ENCODE measurements at regions not wholly inside any gene's neighbourhood (a gene's known extent, or its start where the extent isn't known, plus 50 kb on each side); places are given as distances from the start of the nearest gene placed in this dataset.

- no peaks in the 10 kb centered on the region for H3K9me3 ChIP-seq (ENCODE audit: low read depth, low read length, poor library complexity, severe bottlenecking)
- no peak for TF ChIP-seq EZH2 (IDR thresholded peaks at IDR 0.05; ENCODE audit: borderline replicate concordance, low read depth, low read length, poor library complexity, severe bottlenecking)
- no peak for TF ChIP-seq CTCF (conservative IDR thresholded peaks at IDR 0.05; ENCODE audit: low read depth, low read length)
- no peaks in the 10 kb centered on the region for H3K4me1 ChIP-seq (ENCODE audit: insufficient read depth, low read length, poor library complexity, severe bottlenecking)
- POLR2A ChIA-PET (ENCODE audit: low non-redundant PET), result no interaction called here
- H3K27me3 ChIP-seq (replicated peaks; ENCODE audit: insufficient read depth, low read depth, low read length, poor library complexity), result no peaks in the 10 kb centered on the region
- intact Hi-C loops (cut with micrococcal nuclease; ENCODE audit: unreplicated experiment), result no loop called here
- peak; percentile 19 for DNase-seq (ENCODE audit: low spot score)
- H3K27ac ChIP-seq (ENCODE audit: low read depth, low read length, poor library complexity, severe bottlenecking), result no peak overlapping the region
- no peaks in the 10 kb centered on the region for H3K36me3 ChIP-seq (ENCODE audit: insufficient read depth, low read length, poor library complexity, severe bottlenecking)
- no peak overlapping the region for H3K4me3 ChIP-seq (ENCODE audit: low read depth, low read length, poor library complexity, severe bottlenecking)
- CTCF ChIA-PET, result no interaction called here
- BruUV-seq (replicated peaks), result no TSS peak
These were observed 114.7 kb upstream of the ALDH1A3 start for GRCh38 chr15:100764778-100765466.

GRCh38 chr15:100765467-100766241 is 114.0 kb upstream of the ALDH1A3 start:
- Histone ChIP-seq H3K27ac (ENCODE audit: low read depth, low read length, poor library complexity, severe bottlenecking) (no peak overlapping the region), H3K4me3 (ENCODE audit: low read depth, low read length, poor library complexity, severe bottlenecking) (no peak overlapping the region), H3K36me3 (ENCODE audit: insufficient read depth, low read length, poor library complexity, severe bottlenecking) (no peaks in the 10 kb centered on the region), H3K9me3 (ENCODE audit: low read depth, low read length, poor library complexity, severe bottlenecking) (no peaks in the 10 kb centered on the region), H3K4me1 (ENCODE audit: insufficient read depth, low read length, poor library complexity, severe bottlenecking) (no peaks in the 10 kb centered on the region), H3K27me3 (replicated peaks; ENCODE audit: insufficient read depth, low read depth, low read length, poor library complexity) (no peaks in the 10 kb centered on the region)
- ChIA-PET POLR2A (ENCODE audit: low non-redundant PET) (no interaction called here), CTCF (no interaction called here)
- no peak for TF ChIP-seq EZH2 (IDR thresholded peaks at IDR 0.05; ENCODE audit: borderline replicate concordance, low read depth, low read length, poor library complexity, severe bottlenecking)
- no peak for TF ChIP-seq CTCF (conservative IDR thresholded peaks at IDR 0.05; ENCODE audit: low read depth, low read length)
- intact Hi-C loops (cut with micrococcal nuclease; ENCODE audit: unreplicated experiment), result no loop called here
- no TSS peak for BruUV-seq (replicated peaks)
- no peak for DNase-seq (ENCODE audit: low spot score)

GRCh38 chr15:100766243-100767000 is 113.2 kb upstream of the ALDH1A3 start:
- intact Hi-C loops (cut with micrococcal nuclease; ENCODE audit: unreplicated experiment), result no loop called here
- DNase-seq (ENCODE audit: low spot score), result peak; percentile 21
- H3K36me3 ChIP-seq (ENCODE audit: insufficient read depth, low read length, poor library complexity, severe bottlenecking), result no peaks in the 10 kb centered on the region
- no peak for TF ChIP-seq CTCF (conservative IDR thresholded peaks at IDR 0.05; ENCODE audit: low read depth, low read length)
- TF ChIP-seq EZH2 (IDR thresholded peaks at IDR 0.05; ENCODE audit: borderline replicate concordance, low read depth, low read length, poor library complexity, severe bottlenecking), result no peak
- H3K4me1 ChIP-seq (ENCODE audit: insufficient read depth, low read length, poor library complexity, severe bottlenecking), result no peaks in the 10 kb centered on the region
- no peaks in the 10 kb centered on the region for H3K9me3 ChIP-seq (ENCODE audit: low read depth, low read length, poor library complexity, severe bottlenecking)
- no peak overlapping the region for H3K4me3 ChIP-seq (ENCODE audit: low read depth, low read length, poor library complexity, severe bottlenecking)
- ChIA-PET CTCF (no interaction called here), POLR2A (ENCODE audit: low non-redundant PET) (no interaction called here)
- no peaks in the 10 kb centered on the region for H3K27me3 ChIP-seq (replicated peaks; ENCODE audit: insufficient read depth, low read depth, low read length, poor library complexity)
- BruUV-seq (replicated peaks), result no TSS peak
- no peak overlapping the region for H3K27ac ChIP-seq (ENCODE audit: low read depth, low read length, poor library complexity, severe bottlenecking)
